Calu3 (cell line): ENCODE measurements at regions not wholly inside any gene's neighbourhood (a gene's known extent, or its start where the extent isn't known, plus 50 kb on each side); places are given as distances from the start of the nearest gene placed in this dataset.

ENCODE experiments used
- BruUV-seq: library from RNA; stranded (reverse); fragments of 400-500 nt; replicated peaks from 2 replicates; lab custom pipeline; 2021; lab: Mats Ljungman, UMichigan
- CTCF ChIA-PET: fragments of 300-600 bp; sonication (Branson Sonifier 250); formaldehyde crosslinking; loops from one replicate; lab custom pipeline; 2022; ENCODE audit warnings: antibody characterized with exemption; lab: Charles Lee
- DNase-seq: peaks from one replicate; pipeline ENCODE4 v3.0.0; 2022
- H3K27ac Mint-ChIP-seq: one replicate; pipeline ENCODE4 v1.8.0; 2022; ENCODE audit warnings: mixed read lengths; ENCODE audit not compliant: unreplicated experiment
- H3K27me3 Mint-ChIP-seq: one replicate; pipeline ENCODE4 v1.8.0; 2022; ENCODE audit warnings: mixed read lengths; ENCODE audit not compliant: unreplicated experiment
- H3K36me3 Mint-ChIP-seq: one replicate; pipeline ENCODE4 v1.8.0; 2022; ENCODE audit warnings: mild to moderate bottlenecking, moderate library complexity, mixed read lengths; ENCODE audit not compliant: insufficient read depth, unreplicated experiment
- H3K4me1 Mint-ChIP-seq: one replicate; pipeline ENCODE4 v1.8.0; 2022; ENCODE audit warnings: mild to moderate bottlenecking, low read depth, mixed read lengths; ENCODE audit not compliant: unreplicated experiment
- H3K4me3 Mint-ChIP-seq: one replicate; pipeline ENCODE4 v1.8.0; 2022; ENCODE audit warnings: mild to moderate bottlenecking, low read depth, moderate library complexity, mixed read lengths; ENCODE audit not compliant: unreplicated experiment
- H3K9me3 Mint-ChIP-seq: one replicate; pipeline ENCODE4 v1.8.0; 2022; ENCODE audit warnings: low read depth, mixed read lengths; ENCODE audit not compliant: unreplicated experiment
- intact Hi-C: fragments of 100-400 bp; cut with micrococcal nuclease; formaldehyde crosslinking; loops from one replicate; pipeline ENCODE4 v1.10.0; 2022; ENCODE audit not compliant: unreplicated experiment
- TF ChIP-seq, protein P1 (sequence below): fragments of 200-600 bp; IDR thresholded peaks from one replicate; pipeline ENCODE4 v1.8.0; 2022; ENCODE audit warnings: antibody characterized with exemption; ENCODE audit not compliant: unreplicated experiment

GRCh38 chr13:63706751-63707150, 2291.1 kb upstream of the PCDH20 start:
- CTCF ChIA-PET: no interaction called here
- no peaks in the 10 kb centered on the region for H3K4me1 Mint-ChIP-seq
- intact Hi-C loops: no loop called here
- TF ChIP-seq, protein P1, sequence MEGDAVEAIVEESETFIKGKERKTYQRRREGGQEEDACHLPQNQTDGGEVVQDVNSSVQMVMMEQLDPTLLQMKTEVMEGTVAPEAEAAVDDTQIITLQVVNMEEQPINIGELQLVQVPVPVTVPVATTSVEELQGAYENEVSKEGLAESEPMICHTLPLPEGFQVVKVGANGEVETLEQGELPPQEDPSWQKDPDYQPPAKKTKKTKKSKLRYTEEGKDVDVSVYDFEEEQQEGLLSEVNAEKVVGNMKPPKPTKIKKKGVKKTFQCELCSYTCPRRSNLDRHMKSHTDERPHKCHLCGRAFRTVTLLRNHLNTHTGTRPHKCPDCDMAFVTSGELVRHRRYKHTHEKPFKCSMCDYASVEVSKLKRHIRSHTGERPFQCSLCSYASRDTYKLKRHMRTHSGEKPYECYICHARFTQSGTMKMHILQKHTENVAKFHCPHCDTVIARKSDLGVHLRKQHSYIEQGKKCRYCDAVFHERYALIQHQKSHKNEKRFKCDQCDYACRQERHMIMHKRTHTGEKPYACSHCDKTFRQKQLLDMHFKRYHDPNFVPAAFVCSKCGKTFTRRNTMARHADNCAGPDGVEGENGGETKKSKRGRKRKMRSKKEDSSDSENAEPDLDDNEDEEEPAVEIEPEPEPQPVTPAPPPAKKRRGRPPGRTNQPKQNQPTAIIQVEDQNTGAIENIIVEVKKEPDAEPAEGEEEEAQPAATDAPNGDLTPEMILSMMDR: no peak
- no TSS peak for BruUV-seq
- no peaks in the 10 kb centered on the region for H3K36me3 Mint-ChIP-seq
- H3K9me3 Mint-ChIP-seq: no peaks in the 10 kb centered on the region
- no peak overlapping the region for H3K27ac Mint-ChIP-seq
- H3K27me3 Mint-ChIP-seq: no peaks in the 10 kb centered on the region
- no peak for DNase-seq
- no peak overlapping the region for H3K4me3 Mint-ChIP-seq

DNA sequence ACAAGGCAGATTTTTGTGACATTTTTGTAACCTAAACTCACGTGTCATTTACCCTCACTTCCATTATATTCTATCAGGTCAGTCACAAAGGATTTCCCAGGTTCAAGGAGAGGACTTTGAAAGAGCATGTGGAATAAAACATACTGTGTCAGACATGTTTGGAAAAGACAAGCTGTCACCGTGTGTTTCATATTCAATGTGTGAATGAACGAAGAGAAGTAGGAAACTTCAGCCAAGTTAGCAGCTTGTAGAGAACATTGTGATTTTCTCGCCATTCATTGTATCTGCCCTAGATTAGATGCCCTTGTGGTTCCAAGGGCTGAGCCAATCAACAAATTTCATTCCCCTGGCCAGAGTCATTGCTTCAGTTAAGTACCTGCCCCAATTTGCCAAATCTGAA, 2288.9 kb upstream of the PCDH20 start:
- Mint-ChIP-seq H3K27ac (no peak overlapping the region), H3K27me3 (no peaks in the 10 kb centered on the region), H3K4me1 (no peaks in the 10 kb centered on the region), H3K4me3 (no peak overlapping the region), H3K36me3 (no peaks in the 10 kb centered on the region), H3K9me3 (no peaks in the 10 kb centered on the region)
- BruUV-seq: no TSS peak
- DNase-seq: no peak
- CTCF ChIA-PET: no interaction called here
- TF ChIP-seq, protein P1: no peak
- intact Hi-C loops: no loop called here

DNA sequence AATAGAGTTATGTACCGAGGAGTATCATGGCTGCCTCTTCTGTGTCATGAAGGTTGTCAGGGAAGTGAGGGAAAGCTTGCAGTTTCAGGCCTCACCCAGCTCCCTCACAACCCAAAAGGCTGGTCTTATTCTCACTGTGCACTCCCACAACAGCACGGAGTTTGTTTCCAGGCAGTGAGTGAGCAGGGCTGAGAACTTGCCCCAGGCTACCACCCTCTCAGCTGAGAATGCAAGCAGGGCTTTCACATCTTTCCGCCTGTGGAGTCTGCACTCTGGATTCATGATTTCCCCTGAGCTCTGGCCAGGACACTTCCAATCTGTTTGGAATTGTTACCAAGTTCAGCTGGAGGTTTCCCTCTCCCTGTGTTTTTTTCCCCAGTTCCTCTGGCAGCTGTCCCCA, 2284.7 kb upstream of the PCDH20 start:
- BruUV-seq: no TSS peak
- Mint-ChIP-seq H3K9me3 (no peaks in the 10 kb centered on the region), H3K36me3 (no peaks in the 10 kb centered on the region), H3K27ac (no peak overlapping the region), H3K4me3 (no peak overlapping the region), H3K4me1 (no peaks in the 10 kb centered on the region), H3K27me3 (no peaks in the 10 kb centered on the region)
- TF ChIP-seq, protein P1: no peak
- DNase-seq: no peak
- CTCF ChIA-PET: no interaction called here
- intact Hi-C loops: no loop called here

DNA sequence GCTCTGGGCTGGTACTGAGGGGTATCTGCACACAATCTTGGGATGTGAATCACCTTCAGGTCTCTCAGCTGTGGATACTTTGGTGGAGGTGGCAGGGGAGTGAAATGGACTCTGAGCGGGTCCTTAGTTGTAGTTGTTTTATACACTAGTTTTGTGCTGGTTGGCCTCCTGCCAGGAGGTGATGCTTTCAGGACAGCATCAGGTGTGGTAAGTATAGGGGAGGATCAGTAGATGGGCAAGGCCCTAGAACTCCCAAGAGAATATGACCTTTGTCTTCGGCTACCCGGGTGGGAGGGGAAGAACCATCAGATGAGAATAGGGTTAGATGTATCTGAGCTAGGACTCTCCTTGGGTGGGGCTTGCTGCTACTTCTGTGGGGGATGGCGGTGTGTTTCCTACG, 2284.3 kb upstream of the PCDH20 start:
- no peaks in the 10 kb centered on the region for H3K4me1 Mint-ChIP-seq
- no TSS peak for BruUV-seq
- H3K36me3 Mint-ChIP-seq: no peaks in the 10 kb centered on the region
- CTCF ChIA-PET: no interaction called here
- no peaks in the 10 kb centered on the region for H3K9me3 Mint-ChIP-seq
- TF ChIP-seq, protein P1: no peak
- no peak for DNase-seq
- intact Hi-C loops: no loop called here
- H3K27me3 Mint-ChIP-seq: no peaks in the 10 kb centered on the region
- no peak overlapping the region for H3K4me3 Mint-ChIP-seq
- H3K27ac Mint-ChIP-seq: no peak overlapping the region
